Right ventricle myocardium superior (tissue), 1 donor: ENCODE measurements at regions not wholly inside any gene's neighbourhood (a gene's known extent, or its start where the extent isn't known, plus 50 kb on each side); places are given as distances from the start of the nearest gene placed in this dataset.
"Not testable (repeated sequence)": the region's sequence is repeated elsewhere in the genome, so short reads cannot be mapped to it uniquely, and the experiment has no call there.

Experiments used
- ATAC-seq: fragments of 200-7000 bp; cut with Tn5 transposase; one replicate; pipeline ENCODE4 v1.9.1; 2020; ENCODE audit warnings: mild to moderate bottlenecking; ENCODE audit not compliant: poor library complexity
- DNase-seq: peaks from one replicate; pipeline ENCODE4 v3.0.0-alpha.2; 2020
- intact Hi-C: fragments of 100-400 bp; cut with DNase I; formaldehyde crosslinking; loops from one replicate; pipeline ENCODE4 v1.11.2; 2022
- donor health status: DM: no; HTN: yes; CAD: no; lungs with severe emphysema.

DNA sequence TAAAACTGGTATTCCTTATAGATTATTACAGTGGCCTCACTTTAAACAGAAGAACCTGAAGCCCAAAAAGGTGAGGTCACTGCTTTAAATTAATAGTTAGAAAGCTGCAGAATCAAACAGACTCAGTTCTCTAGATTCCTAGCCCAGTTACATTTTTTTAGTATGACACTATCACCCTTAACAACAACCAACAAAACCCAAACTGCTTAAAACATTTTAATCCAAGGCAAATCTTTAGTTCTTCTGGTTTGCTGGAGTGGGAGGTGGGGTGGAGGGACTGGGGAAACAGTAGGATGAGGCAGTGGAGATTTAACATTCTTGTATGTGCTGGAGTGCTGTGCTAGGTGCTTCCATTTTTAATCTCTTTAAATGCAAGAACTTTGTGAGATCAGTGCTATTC, 631.6 kb upstream of the KCNMB2 start:
- intact Hi-C loops = no loop called here
- ATAC-seq (no peak), DNase-seq (no peak)

DNA sequence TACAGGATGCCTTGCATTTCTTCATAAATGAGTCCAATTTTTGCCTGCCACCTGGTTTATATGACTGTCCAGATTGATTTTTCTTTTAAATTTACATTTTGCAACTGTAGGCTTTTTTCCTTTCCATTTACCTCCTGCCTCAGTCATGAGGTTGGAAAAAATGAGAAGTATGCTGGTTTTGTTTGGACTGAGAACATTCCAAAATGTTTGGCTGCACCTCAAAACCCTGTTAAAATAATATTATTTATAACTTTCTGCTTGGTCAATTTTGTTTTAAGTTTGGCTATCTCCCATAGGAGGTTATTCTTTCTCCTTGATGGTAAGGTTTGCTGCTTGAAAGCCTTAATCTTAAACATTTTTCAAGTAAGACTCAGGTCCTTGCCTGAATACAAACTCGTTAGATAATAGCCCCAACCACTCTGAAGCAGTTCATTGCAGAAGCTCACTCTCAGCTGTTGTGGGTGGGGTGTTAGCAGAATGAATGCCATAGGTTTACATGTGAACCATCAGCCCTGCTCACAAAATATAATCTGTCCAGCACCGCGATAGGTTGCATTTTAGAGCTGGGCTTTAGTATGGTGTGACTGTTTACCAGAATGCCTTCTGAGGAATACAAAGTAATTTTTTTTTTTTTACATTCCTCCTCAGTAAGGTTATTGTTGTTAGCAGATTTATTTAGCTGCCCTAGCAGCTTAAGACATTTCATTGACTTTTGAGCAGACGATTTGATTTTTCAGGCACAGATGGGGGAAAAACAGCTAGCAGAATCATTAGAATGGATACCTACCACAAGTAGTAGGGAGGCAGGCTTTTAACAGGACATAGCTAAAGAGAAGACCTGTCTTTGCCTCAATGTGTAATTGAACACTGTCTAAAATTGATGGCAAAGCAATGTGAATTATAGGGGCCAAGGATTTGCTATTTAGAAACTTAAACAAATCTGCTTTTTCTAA, 630.8 kb upstream of the KCNMB2 start:
- intact Hi-C loops = no loop called here
- ATAC-seq (peak; percentile 72), DNase-seq (no peak)

DNA sequence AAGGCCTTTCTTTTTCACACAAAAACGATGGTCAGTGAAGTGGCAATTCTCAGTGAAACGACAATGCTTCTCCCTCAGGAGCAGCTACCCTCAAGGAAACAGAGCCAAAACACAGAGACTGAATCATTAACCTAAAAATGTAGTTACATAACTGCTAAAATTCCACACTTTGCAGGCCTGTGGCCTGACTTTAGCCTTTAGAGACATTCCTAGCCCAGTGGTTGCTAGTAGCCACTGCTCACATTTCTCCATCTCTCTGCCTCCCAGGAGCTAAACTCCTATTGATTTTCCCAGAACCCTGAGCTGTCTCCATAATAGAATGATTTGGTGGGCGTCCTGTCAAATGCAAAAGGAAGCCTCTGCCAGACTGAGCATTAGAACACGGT, 630.1 kb upstream of the KCNMB2 start:
- intact Hi-C loops = no loop called here
- no peak for DNase-seq
- ATAC-seq = peak; percentile 85

DNA sequence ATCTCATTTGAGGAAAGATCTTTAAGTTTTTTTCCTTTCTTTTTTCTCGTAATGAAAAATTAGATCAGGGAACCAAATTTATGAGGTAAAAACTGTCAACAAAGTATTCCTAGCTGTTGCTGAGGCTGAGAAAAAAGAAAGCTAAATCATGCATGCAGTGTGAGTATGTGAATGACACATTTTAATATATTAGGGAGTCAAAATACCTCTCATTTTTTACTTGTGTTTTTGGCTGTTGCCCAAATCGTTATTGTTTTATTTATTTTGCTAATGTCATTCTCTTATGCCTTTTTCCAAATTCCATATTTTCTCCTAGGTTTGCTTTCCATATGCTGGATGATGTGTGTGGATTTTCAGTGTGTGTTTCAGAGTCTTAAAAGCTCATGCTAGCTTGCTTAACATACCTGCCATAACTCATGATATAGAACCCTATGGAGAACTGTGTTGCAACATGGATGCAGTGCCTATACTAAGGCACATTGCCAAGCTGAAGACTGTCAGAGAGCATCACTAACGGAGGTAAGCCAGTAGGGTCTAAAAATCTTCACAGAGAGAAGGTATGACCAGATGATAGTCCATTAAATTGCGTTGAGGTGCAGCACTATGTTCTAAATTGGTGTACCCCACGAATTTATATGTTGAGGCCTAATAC, 629.5 kb upstream of the KCNMB2 start:
- DNase-seq (no peak), ATAC-seq (no peak)
- intact Hi-C loops = no loop called here

DNA sequence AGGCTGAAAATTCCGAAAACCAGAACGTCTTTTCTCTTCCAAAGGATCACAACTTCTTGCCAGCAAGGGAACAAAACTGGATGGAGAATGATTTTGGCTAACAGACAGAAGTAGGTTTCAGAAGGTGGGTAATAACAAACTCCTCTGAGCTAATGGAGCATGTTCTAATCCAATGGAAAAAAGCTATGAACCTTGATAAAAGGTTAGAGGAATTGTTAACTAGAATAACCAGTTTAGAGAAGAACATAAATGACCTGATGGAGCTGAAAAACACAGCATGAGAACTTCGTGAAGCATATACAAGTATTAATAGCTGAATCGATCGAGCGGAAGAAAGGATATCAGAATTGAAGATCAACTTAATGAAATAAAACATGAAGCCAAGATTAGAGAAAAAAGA, 626.7 kb upstream of the KCNMB2 start:
- intact Hi-C loops, DNase-seq, ATAC-seq: not testable (repeated sequence)

DNA sequence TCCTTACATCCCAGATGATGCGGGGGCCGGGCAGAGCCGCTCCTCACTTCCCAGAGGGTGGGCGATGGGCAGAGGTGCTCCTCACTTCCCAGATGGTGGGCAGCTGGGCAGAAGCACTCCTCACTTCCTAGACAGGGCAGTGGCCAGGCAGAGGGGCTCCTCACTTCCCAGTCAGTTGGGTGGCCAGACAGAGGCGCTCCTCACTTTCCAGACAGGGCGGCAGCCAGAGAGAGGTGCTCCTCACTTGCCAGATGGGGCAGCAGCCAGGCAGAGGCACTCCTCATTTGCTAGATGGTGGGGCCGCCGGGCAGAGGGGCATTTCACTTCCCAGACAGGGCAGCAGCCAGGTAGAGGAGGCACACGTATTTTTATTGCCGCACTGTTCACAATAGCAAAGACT, 622.0 kb upstream of the KCNMB2 start:
- DNase-seq (no peak), ATAC-seq (no peak)
- intact Hi-C loops = no loop called here

DNA sequence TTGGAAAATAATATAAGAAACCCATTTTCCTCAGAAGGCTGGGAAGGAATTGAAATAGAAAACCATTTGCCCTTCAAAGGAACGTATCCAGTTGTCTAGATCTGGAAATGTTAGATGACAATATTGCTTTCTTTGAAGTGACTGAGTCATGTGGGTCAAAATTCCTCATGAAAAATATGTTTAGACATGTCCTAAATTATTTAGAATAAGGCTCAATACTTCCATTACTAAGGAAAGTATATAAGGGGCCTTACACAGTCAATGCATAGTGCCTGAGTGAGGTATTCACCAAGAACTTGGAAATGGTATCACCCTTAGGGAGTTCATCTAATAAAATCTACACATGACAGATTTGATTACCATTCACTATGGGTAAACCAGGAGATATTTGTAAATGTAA, 619.8 kb upstream of the KCNMB2 start:
- no peak for DNase-seq
- intact Hi-C loops = no loop called here
- no peak for ATAC-seq

DNA sequence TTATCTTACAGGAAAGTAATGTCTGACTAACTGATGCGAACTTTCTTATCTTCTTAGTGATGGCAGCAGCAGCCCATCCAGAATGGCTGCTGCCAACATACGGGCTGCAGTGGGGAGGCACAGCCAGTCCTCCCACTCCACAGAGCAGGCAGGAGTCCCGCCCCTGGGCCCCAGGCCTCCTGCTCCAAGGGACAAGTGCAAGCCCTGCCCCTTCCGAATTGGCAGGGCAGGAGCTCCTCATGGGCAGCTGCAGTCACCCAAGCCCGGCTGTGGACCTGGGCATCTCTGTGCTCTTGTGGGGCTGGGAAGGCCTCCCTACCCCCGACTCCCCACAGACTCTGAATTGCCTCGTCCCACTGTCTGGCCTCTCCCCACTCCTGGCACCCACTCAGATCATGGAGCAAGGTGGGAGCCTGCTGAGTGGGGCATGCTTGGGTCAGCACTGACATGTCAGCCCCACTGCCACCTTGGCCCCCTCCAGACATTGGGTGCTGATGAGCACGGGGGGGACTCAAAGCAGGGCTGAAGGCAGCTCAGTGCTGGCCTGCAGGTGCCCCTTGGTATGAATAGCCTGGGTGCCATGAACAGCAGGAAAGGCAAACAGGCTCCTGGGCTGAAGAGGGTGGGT, 618.9 kb upstream of the KCNMB2 start:
- ATAC-seq (no peak), DNase-seq (no peak)
- intact Hi-C loops = no loop called here

DNA sequence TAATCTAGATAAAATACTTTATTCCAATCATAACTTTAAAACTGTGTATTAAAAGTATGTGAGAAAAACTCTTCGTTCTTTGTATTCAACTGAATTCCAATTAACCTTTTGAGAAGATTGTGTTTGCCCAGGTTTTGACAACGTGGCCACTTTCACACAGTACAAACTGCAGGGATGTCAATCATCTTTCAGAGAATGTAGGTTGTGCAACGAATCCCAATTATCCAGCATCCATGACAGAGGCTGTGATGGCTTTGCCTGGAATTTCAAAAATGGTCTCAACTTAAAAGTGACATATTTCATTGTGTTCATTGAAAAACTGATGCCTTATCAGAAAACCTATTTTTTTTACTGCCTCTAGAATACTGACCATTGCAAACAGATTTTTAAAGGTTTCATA, 615.1 kb upstream of the KCNMB2 start:
- no peak for ATAC-seq
- intact Hi-C loops = no loop called here
- no peak for DNase-seq

DNA sequence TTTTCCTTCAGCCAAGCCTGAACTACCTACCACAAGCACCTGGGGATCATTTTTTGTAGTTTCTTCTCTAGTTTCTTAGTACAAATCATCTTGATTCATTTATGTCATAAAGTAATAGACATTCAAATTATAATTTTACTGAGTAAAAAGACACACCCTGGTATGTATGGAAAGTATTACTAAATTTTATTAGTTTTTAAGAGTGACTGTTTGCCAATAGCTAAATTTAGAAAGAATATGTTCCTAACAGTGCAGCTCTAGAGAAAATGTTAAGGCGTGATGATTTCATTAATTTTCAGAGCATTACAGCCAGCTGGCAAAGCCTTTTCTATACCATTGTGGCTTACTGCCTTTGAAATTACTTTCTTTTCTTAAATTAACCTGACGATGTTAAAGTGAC, 612.0 kb upstream of the KCNMB2 start:
- intact Hi-C loops = no loop called here
- no peak for ATAC-seq
- DNase-seq = no peak

DNA sequence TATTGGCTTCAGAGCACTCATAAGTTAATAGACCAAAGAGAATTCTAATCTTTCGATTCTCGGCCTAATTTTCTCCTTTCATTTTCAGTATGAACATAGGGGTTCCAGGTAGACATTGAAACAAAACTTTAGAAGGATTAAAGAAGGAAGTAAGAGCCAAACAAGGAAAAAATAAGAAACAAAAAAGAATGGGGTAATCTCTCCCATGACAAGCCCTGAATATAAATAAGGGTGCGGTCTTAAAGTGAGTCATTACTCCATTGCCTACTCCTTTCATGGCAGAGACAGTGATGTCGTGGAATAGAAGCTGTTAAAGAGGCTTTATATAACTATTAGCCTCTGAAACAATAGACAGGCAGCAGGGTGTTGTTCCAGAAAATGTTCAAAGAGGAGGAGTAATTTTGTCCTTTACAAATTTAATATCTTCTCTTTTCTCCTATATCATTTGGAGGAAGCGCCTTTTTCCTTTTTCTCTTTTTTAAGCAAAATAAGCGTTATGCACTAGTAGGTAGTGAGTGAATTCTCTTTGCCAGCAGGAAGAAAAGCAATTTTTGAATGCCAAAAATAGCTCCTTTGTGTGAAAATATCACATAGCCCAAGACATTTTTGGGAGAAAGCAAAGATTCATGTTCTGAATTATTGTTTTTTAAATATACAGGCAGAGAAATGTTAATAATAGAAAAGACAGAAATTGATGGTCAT, 607.9 kb upstream of the KCNMB2 start:
- intact Hi-C loops = no loop called here
- DNase-seq = no peak
- ATAC-seq = no peak

DNA sequence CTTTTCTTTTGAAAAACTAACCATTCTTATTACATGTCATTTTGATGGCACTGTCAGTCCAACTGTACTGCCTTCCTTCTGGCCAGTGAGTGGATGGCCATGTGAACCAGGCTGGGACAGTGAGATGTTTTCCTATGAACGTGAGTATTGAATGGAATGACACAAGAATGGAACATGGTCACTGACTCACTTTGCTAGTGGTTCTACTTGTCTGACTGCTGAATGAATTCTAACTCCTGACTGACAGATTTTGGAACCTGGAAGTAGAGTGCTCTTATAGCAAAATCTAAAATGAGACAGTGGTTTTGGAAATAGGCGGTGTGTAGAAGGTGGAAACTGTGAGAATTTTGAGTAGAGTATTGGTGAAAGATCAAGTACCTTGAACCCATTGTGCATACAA, 606.9 kb upstream of the KCNMB2 start:
- DNase-seq = no peak
- intact Hi-C loops = no loop called here
- no peak for ATAC-seq

DNA sequence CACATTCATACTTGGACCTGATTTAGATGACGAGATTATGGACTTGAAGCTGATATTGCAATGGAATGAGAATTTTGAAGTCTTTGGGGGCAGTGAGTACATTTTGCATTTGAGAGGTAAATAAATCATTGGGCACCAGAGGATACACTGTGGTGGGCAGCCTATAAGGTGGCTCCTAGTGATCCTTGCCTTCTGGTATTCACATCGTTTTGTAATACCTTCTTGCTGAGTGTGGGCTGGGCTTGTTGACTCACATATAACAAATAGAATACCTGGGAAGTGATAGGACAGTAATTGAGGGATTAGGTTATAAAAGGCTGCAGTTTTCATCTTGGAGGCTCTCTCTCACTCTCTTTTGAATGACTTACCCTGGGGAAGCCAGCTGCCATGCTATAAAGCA, 605.5 kb upstream of the KCNMB2 start:
- intact Hi-C loops = no loop called here
- DNase-seq = no peak
- ATAC-seq = no peak

DNA sequence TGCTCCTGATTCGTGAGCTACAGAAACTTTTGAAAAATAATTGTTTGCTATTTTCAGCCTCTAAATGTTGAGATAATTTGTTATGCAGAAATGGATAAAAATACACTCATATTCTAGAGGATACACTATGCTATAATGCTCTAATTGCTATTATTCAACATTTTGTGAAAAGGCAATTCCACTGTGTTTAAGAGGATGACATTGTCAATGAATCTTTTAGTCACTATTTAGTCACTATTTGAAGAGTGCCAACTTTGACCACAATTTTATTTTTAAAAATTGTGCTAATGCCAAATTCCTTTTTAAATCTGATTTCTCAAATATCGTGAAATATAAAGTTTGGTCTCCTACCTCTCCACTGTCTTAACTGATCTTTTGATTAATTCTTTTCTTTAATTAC, 604.9 kb upstream of the KCNMB2 start:
- ATAC-seq (no peak), DNase-seq (no peak)
- intact Hi-C loops = no loop called here

DNA sequence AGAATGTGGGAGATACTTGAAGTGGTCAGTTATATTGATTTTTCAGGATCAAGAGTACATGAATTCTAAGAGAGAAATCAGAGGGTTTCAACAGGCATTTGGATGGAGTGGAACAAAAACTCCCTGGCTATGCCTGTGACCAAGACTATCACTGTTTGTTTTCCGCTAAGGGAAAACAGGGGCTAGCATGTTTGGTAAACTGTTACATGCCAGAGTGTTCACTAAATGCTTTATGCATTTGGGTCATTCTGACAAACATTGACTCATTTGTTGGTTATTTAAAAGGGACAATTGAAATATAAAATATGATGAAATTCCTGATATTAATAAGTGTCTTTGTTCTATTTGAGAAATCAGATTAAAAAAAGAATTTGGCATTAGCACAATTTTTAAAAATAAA, 603.9 kb upstream of the KCNMB2 start:
- ATAC-seq (no peak), DNase-seq (no peak)
- intact Hi-C loops = no loop called here

DNA sequence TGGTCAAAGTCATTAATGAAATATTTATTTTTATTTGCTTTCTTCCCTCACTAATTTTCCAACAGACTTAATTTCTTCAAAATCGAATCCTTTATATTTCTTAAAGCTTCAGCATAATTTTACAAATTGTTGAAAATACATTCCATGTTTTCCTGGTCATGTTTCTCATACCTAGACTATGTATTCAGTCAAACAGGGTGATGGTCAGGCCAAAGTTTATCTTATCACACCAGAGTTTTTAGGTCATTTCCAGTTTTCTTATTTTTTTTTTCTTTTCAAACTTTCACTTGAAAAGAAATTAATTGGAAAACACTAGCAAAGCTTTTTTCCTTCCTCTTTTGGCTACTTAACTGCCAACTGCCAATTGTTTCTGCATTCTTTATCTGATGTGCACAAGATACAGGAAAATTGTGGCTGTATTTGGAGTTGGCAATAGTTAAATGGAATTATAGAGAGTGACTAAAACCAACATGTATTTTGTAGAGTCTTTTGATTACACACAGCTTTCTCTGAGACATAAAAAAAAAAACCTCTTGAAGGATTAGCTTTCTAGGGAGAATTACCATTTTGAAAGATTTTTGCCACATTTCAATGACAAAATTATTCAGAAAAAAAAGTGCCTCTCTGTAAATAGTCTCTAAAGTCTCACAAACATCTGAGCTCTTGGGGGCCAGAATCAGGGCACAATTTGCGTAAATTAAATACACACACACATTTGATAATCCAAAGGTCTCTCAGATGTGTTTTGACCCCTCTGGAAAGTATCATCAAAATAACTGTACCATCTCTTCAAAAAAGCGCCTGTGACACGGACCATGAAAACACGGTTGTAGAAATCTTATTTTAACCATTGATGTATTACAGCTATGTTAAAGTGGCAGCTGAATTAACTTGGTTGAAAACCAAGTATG, 603.2 kb upstream of the KCNMB2 start:
- peak; percentile 25 for ATAC-seq

DNA sequence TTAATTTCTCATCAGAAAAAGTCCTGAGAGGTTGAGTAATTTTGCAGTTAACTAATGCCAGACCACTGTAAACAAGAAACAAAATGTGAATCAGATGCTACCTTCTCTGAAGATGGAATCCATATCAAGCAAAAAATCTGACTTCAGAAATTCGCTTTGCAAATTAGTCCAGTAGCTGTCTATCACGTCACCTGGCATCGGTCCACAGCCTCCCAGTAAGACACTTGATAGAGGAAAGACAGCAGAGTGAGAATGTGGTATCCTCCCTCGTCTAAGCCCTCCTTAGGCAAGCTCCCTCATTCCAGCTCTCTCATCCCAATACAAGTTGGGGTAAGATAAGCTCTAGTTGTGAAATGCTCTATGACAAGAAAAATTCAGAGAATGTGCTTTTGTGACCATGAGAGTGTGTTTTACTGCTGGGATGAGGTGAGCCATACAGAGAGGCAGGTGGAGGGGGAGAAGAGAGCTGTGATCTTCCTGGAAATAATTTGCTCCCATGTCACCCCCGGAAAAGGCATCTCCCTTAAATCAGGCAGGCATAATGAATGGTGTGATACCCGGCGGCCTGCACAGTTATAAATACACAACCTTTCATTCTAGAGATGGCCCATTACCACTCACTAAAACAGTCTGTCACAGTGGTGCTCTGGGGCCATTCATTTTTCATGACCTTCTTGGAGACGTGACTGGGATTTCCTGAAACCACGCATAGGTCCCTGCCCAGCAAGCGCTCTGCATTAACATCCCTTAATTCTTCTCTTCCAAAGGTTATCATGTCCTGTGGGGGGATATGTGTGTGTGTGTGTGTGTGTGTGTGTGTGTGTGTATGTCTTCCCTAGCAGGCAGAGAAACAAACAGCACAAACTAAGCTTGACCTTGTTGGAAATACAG, 602.0 kb upstream of the KCNMB2 start:
- DNase-seq (no peak), ATAC-seq (no peak)
- intact Hi-C loops = no loop called here

More for the DNA sequence above, 603.2 kb upstream of the KCNMB2 start:
- intact Hi-C loops = no loop called here
- no peak for DNase-seq
